Cardiac fibroblast (primary cell): ENCODE measurements at regions not wholly inside any gene's neighbourhood (a gene's known extent, or its start where the extent isn't known, plus 50 kb on each side); places are given as distances from the start of the nearest gene placed in this dataset.

ENCODE experiments used
- DNase-seq, 2 donors: peaks; one replicate each; pipeline versions ENCODE4 v3.0.0 to v3.0.0-alpha.2; 2010; ENCODE audit warnings: low read depth in 2 of 2
- H3K4me3 ChIP-seq, 2 donors: replicated peaks in 1 of 2; 1 replicate in 1 of 2; 2 replicates in 1 of 2; pipeline ENCODE4 v1.5.1; 2011; ENCODE audit warnings: low read depth in 2 of 2, low read length in 2 of 2, mild to moderate bottlenecking in 2 of 2, moderate library complexity in 1 of 2
- TF ChIP-seq, protein P1 (sequence below): IDR thresholded peaks from one replicate; pipeline ENCODE4 v1.5.1; 2011; ENCODE audit warnings: low read depth, mild to moderate bottlenecking, low read length, inconsistent platforms

DNA sequence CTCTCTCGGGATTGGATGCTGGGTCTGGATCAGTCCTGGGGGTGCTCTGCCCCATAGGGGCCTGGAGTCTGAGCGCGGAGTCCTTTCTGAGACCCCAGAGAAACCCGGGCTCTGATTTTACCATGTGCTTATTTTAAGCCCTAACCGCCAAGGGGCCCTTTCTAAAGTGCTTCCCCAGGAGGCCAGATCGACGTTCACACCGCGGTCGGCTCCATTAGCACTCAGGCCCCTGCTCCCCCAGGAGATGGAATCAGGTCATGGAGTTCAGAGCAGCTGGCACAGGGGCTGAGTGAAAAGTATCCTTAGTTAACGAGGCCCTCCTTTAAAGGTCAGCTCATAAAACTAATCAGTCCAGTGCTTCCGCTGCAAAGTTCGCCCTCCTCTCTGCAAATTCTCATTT lies 159.4 kb upstream of the COBL start:
- TF ChIP-seq, protein P1, sequence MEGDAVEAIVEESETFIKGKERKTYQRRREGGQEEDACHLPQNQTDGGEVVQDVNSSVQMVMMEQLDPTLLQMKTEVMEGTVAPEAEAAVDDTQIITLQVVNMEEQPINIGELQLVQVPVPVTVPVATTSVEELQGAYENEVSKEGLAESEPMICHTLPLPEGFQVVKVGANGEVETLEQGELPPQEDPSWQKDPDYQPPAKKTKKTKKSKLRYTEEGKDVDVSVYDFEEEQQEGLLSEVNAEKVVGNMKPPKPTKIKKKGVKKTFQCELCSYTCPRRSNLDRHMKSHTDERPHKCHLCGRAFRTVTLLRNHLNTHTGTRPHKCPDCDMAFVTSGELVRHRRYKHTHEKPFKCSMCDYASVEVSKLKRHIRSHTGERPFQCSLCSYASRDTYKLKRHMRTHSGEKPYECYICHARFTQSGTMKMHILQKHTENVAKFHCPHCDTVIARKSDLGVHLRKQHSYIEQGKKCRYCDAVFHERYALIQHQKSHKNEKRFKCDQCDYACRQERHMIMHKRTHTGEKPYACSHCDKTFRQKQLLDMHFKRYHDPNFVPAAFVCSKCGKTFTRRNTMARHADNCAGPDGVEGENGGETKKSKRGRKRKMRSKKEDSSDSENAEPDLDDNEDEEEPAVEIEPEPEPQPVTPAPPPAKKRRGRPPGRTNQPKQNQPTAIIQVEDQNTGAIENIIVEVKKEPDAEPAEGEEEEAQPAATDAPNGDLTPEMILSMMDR: no peak
- no peak for DNase-seq
- no peak overlapping the region for H3K4me3 ChIP-seq

DNA sequence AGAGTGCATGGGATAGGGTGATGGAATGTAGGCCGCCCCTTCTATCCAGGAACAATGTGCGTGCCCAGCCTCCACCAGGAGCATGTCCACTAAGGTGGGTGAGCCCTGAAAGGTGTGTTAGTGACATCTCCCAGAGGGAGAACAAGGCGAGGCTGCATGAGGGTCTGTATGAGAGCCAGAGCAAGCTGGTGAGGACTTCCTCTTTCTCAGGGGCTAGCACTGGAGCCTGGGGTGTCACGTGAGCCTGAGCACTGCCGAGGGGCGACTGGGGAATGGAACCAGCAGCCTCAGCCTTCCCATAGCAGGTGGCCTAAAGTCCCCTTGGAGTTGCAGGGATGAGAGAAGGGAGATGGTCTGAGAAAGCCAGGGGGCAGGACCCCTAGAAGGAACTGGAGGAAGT lies 156.3 kb upstream of the COBL start:
- no peak for DNase-seq
- H3K4me3 ChIP-seq: no peak overlapping the region
- TF ChIP-seq, protein P1: no peak

DNA sequence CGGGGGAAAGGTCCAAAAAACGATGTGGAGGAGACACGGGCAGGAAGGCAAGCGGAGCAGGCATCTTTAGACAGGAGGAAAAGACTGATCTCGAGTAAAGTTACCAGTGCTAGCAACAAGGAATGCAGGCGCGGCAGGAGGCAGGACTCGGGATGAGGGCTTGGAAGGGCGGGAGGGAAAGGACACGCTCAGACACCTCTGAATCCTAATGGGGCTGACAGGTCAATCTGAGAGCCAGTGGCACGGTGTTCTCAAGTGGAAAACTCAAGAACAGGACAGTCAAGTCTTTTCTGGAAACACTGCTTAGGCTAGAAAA lies 155.3 kb upstream of the COBL start:
- TF ChIP-seq, protein P1: no peak
- H3K4me3 ChIP-seq: no peak overlapping the region
- no peak for DNase-seq

DNA sequence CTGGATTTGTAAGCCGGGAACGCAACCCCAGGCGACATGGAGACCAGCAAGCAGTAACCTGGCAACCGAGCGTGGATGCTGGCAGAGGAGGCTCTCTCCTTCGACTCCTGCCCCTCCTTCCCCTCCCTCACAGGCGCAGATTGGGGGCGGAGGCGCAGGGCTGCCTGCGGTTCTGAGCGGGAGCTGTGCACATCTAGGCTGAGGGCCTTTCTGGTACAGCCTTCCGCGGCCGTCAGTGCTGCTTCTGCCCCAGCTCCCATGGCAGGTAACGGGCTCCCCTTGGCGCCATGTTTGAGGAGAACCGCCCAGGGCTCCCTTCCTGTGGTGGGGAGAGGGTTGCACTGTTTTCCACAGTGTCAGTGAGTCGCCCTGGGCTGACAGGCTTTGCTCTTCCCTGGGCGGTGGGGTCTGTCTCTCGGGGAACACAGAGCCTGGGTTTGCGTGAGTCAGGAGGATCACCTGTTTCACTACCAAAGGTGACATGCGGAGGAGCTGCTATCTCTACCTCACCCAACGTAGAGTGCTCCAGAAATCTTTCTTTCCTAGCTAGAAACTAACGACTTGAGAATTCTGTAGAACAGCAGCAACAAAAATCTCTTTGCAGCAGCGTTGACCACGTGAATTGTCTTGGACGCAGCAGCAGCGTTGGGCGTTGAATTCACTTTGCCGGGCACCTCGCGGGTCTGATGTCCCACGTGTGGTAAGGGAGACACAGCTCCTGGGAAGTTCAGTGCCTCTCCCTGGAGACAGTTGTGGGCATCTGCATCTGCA lies 154.8 kb upstream of the COBL start:
- no peak for DNase-seq
- H3K4me3 ChIP-seq: no peak overlapping the region
- TF ChIP-seq, protein P1: no peak

DNA sequence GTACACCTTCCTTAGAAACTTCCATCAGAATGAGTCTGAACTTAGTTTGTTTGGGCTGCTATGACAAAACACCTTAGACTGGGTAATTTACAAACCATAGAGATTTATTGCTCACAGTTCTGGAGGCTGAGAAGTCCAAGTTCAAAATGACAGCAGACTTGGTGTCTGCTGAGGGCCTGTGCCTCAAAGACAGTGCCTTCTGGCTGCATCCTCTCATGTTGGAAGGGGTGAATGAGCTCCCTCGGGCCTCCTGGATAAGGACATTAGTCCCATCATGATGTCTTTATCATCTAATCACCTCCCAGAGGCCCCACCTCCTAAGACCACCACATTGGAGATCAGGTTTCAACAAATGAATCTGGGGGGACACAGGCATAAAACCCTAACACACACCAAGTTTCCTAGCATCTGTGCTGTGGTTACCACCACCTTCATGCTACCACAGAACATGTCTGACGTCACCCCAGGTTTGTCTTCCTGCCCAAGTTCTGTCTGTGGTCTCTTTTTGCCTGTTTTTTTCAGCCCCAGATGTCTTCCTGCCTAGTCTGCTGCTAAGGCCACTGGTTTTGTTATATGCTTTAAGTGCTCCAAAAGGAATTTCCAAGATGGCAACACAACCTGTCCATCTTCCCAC lies 150.9 kb upstream of the COBL start:
- no peak for DNase-seq
- H3K4me3 ChIP-seq: no peak overlapping the region
- TF ChIP-seq, protein P1: no peak

DNA sequence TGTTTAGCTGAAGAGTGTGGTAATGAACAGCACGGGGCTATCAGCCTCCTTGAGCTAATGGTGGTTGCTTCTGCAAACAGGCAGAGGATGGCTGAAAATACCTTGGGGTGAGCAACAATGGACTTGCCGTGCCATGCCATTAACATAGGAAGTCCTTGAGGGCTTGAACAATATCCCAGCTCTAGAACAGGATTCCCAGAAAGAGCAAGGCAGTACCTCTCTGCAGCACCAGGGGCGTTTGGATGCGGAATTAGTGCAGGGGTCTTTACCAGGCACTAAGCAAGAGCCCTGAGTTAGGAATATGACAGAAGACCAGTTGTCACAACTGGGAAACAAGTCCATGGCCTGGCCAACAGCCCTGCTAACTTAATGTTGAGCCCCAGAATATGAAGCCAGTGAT lies 143.2 kb upstream of the COBL start:
- TF ChIP-seq, protein P1: no peak
- no peak overlapping the region for H3K4me3 ChIP-seq
- no peak for DNase-seq

DNA sequence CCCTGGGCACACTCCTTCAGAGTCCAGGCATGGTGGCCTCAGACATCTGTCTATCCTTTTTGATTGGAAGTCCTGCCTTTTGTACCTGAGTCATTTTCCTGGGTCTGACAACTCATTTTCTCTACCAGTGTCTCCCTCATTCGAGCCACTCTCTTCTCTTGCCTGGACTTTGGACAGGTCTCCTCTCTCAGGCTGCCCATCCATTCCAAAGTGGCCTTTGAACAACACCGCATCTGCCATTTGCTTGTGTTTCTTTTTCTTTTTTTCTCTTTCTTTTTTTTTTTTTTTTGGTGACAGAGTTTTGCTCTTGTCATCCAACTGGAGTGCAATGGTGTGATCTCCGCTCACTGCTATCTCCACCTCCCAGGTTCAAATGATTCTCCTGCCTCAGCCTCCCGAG lies 142.1 kb upstream of the COBL start:
- H3K4me3 ChIP-seq: no peak overlapping the region
- TF ChIP-seq, protein P1: no peak
- DNase-seq: no peak
